ENCODE measurements at regions not wholly inside any gene's neighbourhood (a gene's known extent, or its start where the extent isn't known, plus 50 kb on each side); places are given as distances from the start of the nearest gene placed in this dataset.
"Not testable (repeated sequence)": the region's sequence is repeated elsewhere in the genome, so short reads cannot be mapped to it uniquely, and the experiment has no call there.

GRCh38 chr7:148514236-148514635 lies 76.3 kb upstream of the C7orf33 start:
- no peak for DNase-seq (ENCODE audit: low spot score in 2 of 2)
- H3K4me3 ChIP-seq: no peak overlapping the region
- no peaks in the 10 kb centered on the region for H3K9me3 ChIP-seq
- no peaks in the 10 kb centered on the region for H3K36me3 ChIP-seq
- no peak overlapping the region for H3K27ac ChIP-seq
- TF ChIP-seq POLR2A (IDR thresholded peaks at IDR 0.05) (no peak), POLR2AphosphoS5 (IDR thresholded peaks at IDR 0.05) (no peak)
- TF ChIP-seq, protein P1, sequence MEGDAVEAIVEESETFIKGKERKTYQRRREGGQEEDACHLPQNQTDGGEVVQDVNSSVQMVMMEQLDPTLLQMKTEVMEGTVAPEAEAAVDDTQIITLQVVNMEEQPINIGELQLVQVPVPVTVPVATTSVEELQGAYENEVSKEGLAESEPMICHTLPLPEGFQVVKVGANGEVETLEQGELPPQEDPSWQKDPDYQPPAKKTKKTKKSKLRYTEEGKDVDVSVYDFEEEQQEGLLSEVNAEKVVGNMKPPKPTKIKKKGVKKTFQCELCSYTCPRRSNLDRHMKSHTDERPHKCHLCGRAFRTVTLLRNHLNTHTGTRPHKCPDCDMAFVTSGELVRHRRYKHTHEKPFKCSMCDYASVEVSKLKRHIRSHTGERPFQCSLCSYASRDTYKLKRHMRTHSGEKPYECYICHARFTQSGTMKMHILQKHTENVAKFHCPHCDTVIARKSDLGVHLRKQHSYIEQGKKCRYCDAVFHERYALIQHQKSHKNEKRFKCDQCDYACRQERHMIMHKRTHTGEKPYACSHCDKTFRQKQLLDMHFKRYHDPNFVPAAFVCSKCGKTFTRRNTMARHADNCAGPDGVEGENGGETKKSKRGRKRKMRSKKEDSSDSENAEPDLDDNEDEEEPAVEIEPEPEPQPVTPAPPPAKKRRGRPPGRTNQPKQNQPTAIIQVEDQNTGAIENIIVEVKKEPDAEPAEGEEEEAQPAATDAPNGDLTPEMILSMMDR (IDR thresholded peaks at IDR 0.05): no peak
- no peaks in the 10 kb centered on the region for H3K4me1 ChIP-seq
- H3K27me3 ChIP-seq: no peaks in the 10 kb centered on the region
- intact Hi-C loops (cut with DNase I; ENCODE audit: low total_unique reads): no loop called here

DNA sequence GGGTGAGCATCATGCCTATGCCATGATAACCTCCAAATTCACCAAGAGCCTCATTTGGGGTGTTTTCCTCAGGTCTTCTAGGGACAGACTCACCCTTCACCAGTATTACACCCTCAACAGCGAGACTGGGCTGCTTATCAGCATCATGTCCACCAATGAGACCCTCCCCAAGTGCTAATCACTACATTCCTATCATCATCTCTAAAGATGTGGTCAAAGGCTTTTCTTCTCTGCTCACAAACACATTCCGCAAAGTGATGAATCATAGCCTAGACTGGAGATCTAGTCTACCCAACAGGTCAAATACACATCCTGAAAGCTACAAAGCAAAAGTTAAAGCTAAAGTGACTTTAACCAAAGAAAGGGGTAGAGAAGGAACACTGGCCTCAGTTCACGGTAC lies 75.3 kb upstream of the C7orf33 start:
- intact Hi-C loops (cut with DNase I; ENCODE audit: low total_unique reads): no loop called here
- Histone ChIP-seq H3K36me3 (no peaks in the 10 kb centered on the region), H3K4me3 (no peak overlapping the region), H3K27ac (no peak overlapping the region), H3K4me1 (no peaks in the 10 kb centered on the region), H3K27me3 (no peaks in the 10 kb centered on the region), H3K9me3 (no peaks in the 10 kb centered on the region)
- no peak for TF ChIP-seq POLR2A (IDR thresholded peaks at IDR 0.05)
- TF ChIP-seq POLR2AphosphoS5 (IDR thresholded peaks at IDR 0.05): no peak
- no peak for DNase-seq (ENCODE audit: low spot score in 2 of 2)

- no peak overlapping the region for H3K27ac ChIP-seq
- no peak for DNase-seq (ENCODE audit: low spot score in 2 of 2)
- H3K27me3 ChIP-seq: peaks cover 0 to under 1% of the 10 kb centered on the region in 2 donors
- intact Hi-C loops (cut with DNase I; ENCODE audit: low total_unique reads): no loop called here
- H3K9me3 ChIP-seq: no peaks in the 10 kb centered on the region
- no peaks in the 10 kb centered on the region for H3K4me1 ChIP-seq
- TF ChIP-seq, protein P1 (IDR thresholded peaks at IDR 0.05): no peak
- TF ChIP-seq POLR2A (IDR thresholded peaks at IDR 0.05): no peak
- no peak for TF ChIP-seq POLR2AphosphoS5 (IDR thresholded peaks at IDR 0.05)
- no peak overlapping the region for H3K4me3 ChIP-seq
- H3K36me3 ChIP-seq: no peaks in the 10 kb centered on the region
These were observed 74.6 kb upstream of the C7orf33 start for GRCh38 chr7:148515728-148516695.

DNA sequence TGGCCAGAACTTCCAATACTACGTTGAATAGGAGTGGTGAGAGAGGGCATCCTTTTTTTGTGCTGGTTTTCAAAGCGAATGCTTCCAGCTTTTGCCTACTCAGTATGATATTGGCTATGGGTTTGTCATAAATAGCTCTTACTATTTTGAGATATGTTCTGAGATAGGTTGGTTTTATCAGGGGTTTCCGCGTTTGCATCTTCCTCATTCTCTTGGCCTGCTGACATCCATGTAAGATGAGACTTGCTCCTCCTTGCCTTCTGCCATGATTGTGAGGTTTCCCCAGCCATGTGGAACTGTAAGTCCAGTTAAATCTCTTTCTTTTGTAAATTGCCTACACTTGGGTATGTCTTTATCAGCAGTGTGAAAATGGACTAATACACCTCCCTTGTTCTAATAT lies 71.2 kb upstream of the C7orf33 start:
- H3K4me3 ChIP-seq; DNase-seq (ENCODE audit: low spot score in 2 of 2); H3K9me3 ChIP-seq; H3K27ac ChIP-seq; H3K4me1 ChIP-seq; H3K36me3 ChIP-seq; intact Hi-C loops (cut with DNase I; ENCODE audit: low total_unique reads): not testable (repeated sequence)
- peaks cover 0 to 15% of the 10 kb centered on the region in 2 donors for H3K27me3 ChIP-seq

DNA sequence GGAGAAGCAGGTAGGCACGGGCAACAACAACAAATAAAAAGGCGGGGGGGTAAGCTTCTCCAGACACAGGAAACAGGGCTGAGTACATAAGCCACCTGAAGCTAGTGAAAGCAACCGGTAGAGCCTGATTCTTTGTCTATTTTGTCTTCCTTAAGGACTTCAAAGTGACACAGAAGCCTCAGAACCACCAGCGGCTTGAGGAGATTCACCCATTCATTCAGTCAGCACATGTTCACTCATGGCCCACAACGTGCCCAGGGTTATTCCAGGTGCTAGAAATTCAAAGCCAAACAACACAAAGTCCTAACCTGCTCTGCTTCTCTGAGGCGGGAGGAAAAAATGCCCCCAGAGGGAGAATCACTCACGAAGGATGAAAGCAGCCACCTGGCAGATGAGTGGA lies 69.3 kb upstream of the C7orf33 start:
- peaks cover 0 to 17% of the 10 kb centered on the region in 2 donors for H3K27me3 ChIP-seq
- intact Hi-C loops (cut with DNase I; ENCODE audit: low total_unique reads): no loop called here
- H3K27ac ChIP-seq: no peak overlapping the region
- H3K4me3 ChIP-seq: no peak overlapping the region
- TF ChIP-seq, protein P1 (IDR thresholded peaks at IDR 0.05): no peak
- TF ChIP-seq POLR2A (IDR thresholded peaks at IDR 0.05) (no peak), POLR2AphosphoS5 (IDR thresholded peaks at IDR 0.05) (no peak)
- no peaks in the 10 kb centered on the region for H3K36me3 ChIP-seq
- H3K9me3 ChIP-seq: no peaks in the 10 kb centered on the region
- no peaks in the 10 kb centered on the region for H3K4me1 ChIP-seq
- DNase-seq (ENCODE audit: low spot score in 2 of 2): no peak

GRCh38 chr7:148523550-148523949 lies 67.0 kb upstream of the C7orf33 start:
- no peak for TF ChIP-seq POLR2A (IDR thresholded peaks at IDR 0.05)
- TF ChIP-seq, protein P1 (IDR thresholded peaks at IDR 0.05): no peak
- Histone ChIP-seq H3K9me3 (no peaks in the 10 kb centered on the region), H3K4me3 (no peak overlapping the region), H3K27ac (no peak overlapping the region), H3K36me3 (no peaks in the 10 kb centered on the region), H3K4me1 (no peaks in the 10 kb centered on the region), H3K27me3 (peaks cover 0 to 19% of the 10 kb centered on the region in 2 donors)
- no peak for DNase-seq (ENCODE audit: low spot score in 2 of 2)
- intact Hi-C loops (cut with DNase I; ENCODE audit: low total_unique reads): no loop called here
